SK-N-SH treated with all-trans-retinoic acid at 6 μM for 48 hours (cell line): ENCODE measurements at regions not wholly inside any gene's neighbourhood (a gene's known extent, or its start where the extent isn't known, plus 50 kb on each side); places are given as distances from the start of the nearest gene placed in this dataset.

Experiments used
- CSDC2 ChIP-seq: fragments of 250-450 bp; sonication (Bioruptor Pico); IDR thresholded peaks from 2 replicates; pipeline ENCODE4 v1.5.0; 2020; ENCODE audit warnings: mild to moderate bottlenecking, moderate library complexity
- ISL1 ChIP-seq: fragments of 250-450 bp; sonication (Bioruptor Pico); IDR thresholded peaks from 2 replicates; pipeline ENCODE4 v2.1.2; 2022; ENCODE audit warnings: mild to moderate bottlenecking, moderate library complexity
- PPARA ChIP-seq: fragments of 250-450 bp; sonication (Bioruptor Pico); IDR thresholded peaks from 2 replicates; pipeline ENCODE4 v1.5.0; 2020; ENCODE audit warnings: mild to moderate bottlenecking, borderline replicate concordance
- SNAI2 ChIP-seq: fragments of 250-450 bp; sonication (Bioruptor Pico); IDR thresholded peaks from 2 replicates; pipeline ENCODE4 v1.5.0; 2020; ENCODE audit warnings: mild to moderate bottlenecking, moderate library complexity
- TCF4 ChIP-seq: fragments of 250-450 bp; sonication (Bioruptor Pico); IDR thresholded peaks from 2 replicates; pipeline ENCODE4 v1.8.0; 2021; ENCODE audit warnings: mild to moderate bottlenecking, moderate library complexity, borderline replicate concordance
- ZFP3 ChIP-seq: fragments of 250-450 bp; sonication (Bioruptor Pico); IDR thresholded peaks from 2 replicates; pipeline ENCODE4 v1.5.0; 2020; ENCODE audit warnings: mild to moderate bottlenecking, moderate library complexity
- ZFP30 ChIP-seq: fragments of 450-650 bp; formaldehyde crosslinking; IDR thresholded peaks from 2 replicates; pipeline ENCODE4 v1.5.0; 2022; ENCODE audit warnings: mild to moderate bottlenecking, moderate library complexity
- ZNF70 ChIP-seq: fragments of 450-650 bp; formaldehyde crosslinking; IDR thresholded peaks from 2 replicates; pipeline ENCODE4 v1.5.0; 2020; ENCODE audit warnings: mild to moderate bottlenecking, moderate library complexity
- TF ChIP-seq, protein P1 (sequence below): fragments of 250-450 bp; sonication (Bioruptor Pico); IDR thresholded peaks from 2 replicates; pipeline ENCODE4 v1.5.1; 2020; ENCODE audit warnings: low read depth, mild to moderate bottlenecking, moderate library complexity
- TF ChIP-seq, protein P2 (sequence below): fragments of 250-450 bp; sonication (Bioruptor Pico); IDR thresholded peaks from 2 replicates; pipeline ENCODE4 v1.8.0; 2020; ENCODE audit warnings: mild to moderate bottlenecking, moderate library complexity, borderline replicate concordance

- TF ChIP-seq, protein P1, sequence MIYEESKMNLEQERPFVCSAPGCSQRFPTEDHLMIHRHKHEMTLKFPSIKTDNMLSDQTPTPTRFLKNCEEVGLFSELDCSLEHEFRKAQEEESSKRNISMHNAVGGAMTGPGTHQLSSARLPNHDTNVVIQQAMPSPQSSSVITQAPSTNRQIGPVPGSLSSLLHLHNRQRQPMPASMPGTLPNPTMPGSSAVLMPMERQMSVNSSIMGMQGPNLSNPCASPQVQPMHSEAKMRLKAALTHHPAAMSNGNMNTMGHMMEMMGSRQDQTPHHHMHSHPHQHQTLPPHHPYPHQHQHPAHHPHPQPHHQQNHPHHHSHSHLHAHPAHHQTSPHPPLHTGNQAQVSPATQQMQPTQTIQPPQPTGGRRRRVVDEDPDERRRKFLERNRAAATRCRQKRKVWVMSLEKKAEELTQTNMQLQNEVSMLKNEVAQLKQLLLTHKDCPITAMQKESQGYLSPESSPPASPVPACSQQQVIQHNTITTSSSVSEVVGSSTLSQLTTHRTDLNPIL (CRISPR knock-in tag): no peak
- TF ChIP-seq ZFP30 (no peak), TCF4 (CRISPR knock-in tag) (no peak), SNAI2 (CRISPR knock-in tag) (no peak), CSDC2 (CRISPR knock-in tag) (no peak), ZFP3 (CRISPR knock-in tag) (no peak), PPARA (no peak), ZNF70 (CRISPR knock-in tag) (no peak), ISL1 (CRISPR knock-in tag) (no peak)
- TF ChIP-seq, protein P2, sequence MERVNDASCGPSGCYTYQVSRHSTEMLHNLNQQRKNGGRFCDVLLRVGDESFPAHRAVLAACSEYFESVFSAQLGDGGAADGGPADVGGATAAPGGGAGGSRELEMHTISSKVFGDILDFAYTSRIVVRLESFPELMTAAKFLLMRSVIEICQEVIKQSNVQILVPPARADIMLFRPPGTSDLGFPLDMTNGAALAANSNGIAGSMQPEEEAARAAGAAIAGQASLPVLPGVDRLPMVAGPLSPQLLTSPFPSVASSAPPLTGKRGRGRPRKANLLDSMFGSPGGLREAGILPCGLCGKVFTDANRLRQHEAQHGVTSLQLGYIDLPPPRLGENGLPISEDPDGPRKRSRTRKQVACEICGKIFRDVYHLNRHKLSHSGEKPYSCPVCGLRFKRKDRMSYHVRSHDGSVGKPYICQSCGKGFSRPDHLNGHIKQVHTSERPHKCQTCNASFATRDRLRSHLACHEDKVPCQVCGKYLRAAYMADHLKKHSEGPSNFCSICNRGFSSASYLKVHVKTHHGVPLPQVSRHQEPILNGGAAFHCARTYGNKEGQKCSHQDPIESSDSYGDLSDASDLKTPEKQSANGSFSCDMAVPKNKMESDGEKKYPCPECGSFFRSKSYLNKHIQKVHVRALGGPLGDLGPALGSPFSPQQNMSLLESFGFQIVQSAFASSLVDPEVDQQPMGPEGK: no peak
Observed at GRCh38 chr11:91997226-91997625, 227.4 kb upstream of the FAT3 start.
